ENCODE measurements at regions not wholly inside any gene's neighbourhood (a gene's known extent, or its start where the extent isn't known, plus 50 kb on each side); places are given as distances from the start of the nearest gene placed in this dataset.

- TF ChIP-seq CTCF (IDR thresholded peaks at IDR 0.05; ENCODE audit: borderline replicate concordance, extremely low read depth, low read length, poor library complexity, severe bottlenecking) (no peak), EZH2 (IDR thresholded peaks at IDR 0.05; ENCODE audit: borderline replicate concordance, low read depth, low read length, severe bottlenecking) (no peak)
Observed at GRCh38 chr4:130203571-130203970, 1107.6 kb downstream of the C4orf33 start.

All from DND-41 (cell line).